Activated naive CD4-positive, alpha-beta T cell treated with anti-CD3 and anti-CD28 coated beads, Interleukin-2, amount 50 U/mL, for 24 hours (primary cell): ENCODE measurements at regions not wholly inside any gene's neighbourhood (a gene's known extent, or its start where the extent isn't known, plus 50 kb on each side); places are given as distances from the start of the nearest gene placed in this dataset.
"Not testable (repeated sequence)": the region's sequence is repeated elsewhere in the genome, so short reads cannot be mapped to it uniquely, and the experiment has no call there.

Experiments
- H3K27ac Mint-ChIP-seq: one replicate; pipeline ENCODE4 v1.8.0; 2021; ENCODE audit warnings: mild to moderate bottlenecking, mixed read lengths
- H3K27me3 Mint-ChIP-seq: one replicate; pipeline ENCODE4 v1.8.0; 2021; ENCODE audit warnings: mixed read lengths
- H3K36me3 Mint-ChIP-seq: one replicate; pipeline ENCODE4 v1.8.0; 2021; ENCODE audit warnings: mixed read lengths
- H3K4me1 Mint-ChIP-seq: one replicate; pipeline ENCODE4 v1.8.0; 2021; ENCODE audit warnings: mixed read lengths
- H3K4me3 Mint-ChIP-seq: one replicate; pipeline ENCODE4 v1.8.0; 2021; ENCODE audit warnings: mild to moderate bottlenecking, mixed read lengths
- H3K9me3 Mint-ChIP-seq: one replicate; pipeline ENCODE4 v1.8.0; 2021; ENCODE audit warnings: mixed read lengths

- H3K27ac Mint-ChIP-seq = no peak overlapping the region
- H3K9me3 Mint-ChIP-seq = no peaks in the 10 kb centered on the region
- H3K36me3 Mint-ChIP-seq = no peaks in the 10 kb centered on the region
- H3K27me3 Mint-ChIP-seq = no peaks in the 10 kb centered on the region
- no peaks in the 10 kb centered on the region for H3K4me1 Mint-ChIP-seq
- no peak overlapping the region for H3K4me3 Mint-ChIP-seq
Measured at GRCh38 chr13:66113882-66114526, 1116.1 kb downstream of the PCDH9 start.

GRCh38 chr13:66111628-66112027 lies 1118.5 kb downstream of the PCDH9 start:
- Mint-ChIP-seq H3K36me3 (no peaks in the 10 kb centered on the region), H3K9me3 (no peaks in the 10 kb centered on the region), H3K4me1 (no peaks in the 10 kb centered on the region), H3K27ac (no peak overlapping the region), H3K4me3 (no peak overlapping the region), H3K27me3 (no peaks in the 10 kb centered on the region)

GRCh38 chr13:66106246-66106645 lies 1123.9 kb downstream of the PCDH9 start:
- Mint-ChIP-seq H3K4me3 (no peak overlapping the region), H3K9me3 (no peaks in the 10 kb centered on the region), H3K27ac (no peak overlapping the region), H3K27me3 (no peaks in the 10 kb centered on the region), H3K36me3 (no peaks in the 10 kb centered on the region), H3K4me1 (no peaks in the 10 kb centered on the region)

GRCh38 chr13:66102864-66103263 lies 1127.3 kb downstream of the PCDH9 start:
- no peaks in the 10 kb centered on the region for H3K4me1 Mint-ChIP-seq
- no peaks in the 10 kb centered on the region for H3K9me3 Mint-ChIP-seq
- no peak overlapping the region for H3K4me3 Mint-ChIP-seq
- no peaks in the 10 kb centered on the region for H3K27me3 Mint-ChIP-seq
- no peaks in the 10 kb centered on the region for H3K36me3 Mint-ChIP-seq
- H3K27ac Mint-ChIP-seq = no peak overlapping the region

GRCh38 chr13:66099825-66100224 lies 1130.3 kb downstream of the PCDH9 start:
- Mint-ChIP-seq H3K9me3 (no peaks in the 10 kb centered on the region), H3K36me3 (no peaks in the 10 kb centered on the region), H3K27me3 (peaks cover 1% of the 10 kb centered on the region), H3K27ac (no peak overlapping the region), H3K4me1 (no peaks in the 10 kb centered on the region), H3K4me3 (no peak overlapping the region)

GRCh38 chr13:66098931-66099628 lies 1131.1 kb downstream of the PCDH9 start:
- H3K9me3 Mint-ChIP-seq = no peaks in the 10 kb centered on the region
- H3K27ac Mint-ChIP-seq = no peak overlapping the region
- H3K4me3 Mint-ChIP-seq = no peak overlapping the region
- H3K27me3 Mint-ChIP-seq = peaks cover 1% of the 10 kb centered on the region
- no peaks in the 10 kb centered on the region for H3K36me3 Mint-ChIP-seq
- H3K4me1 Mint-ChIP-seq = no peaks in the 10 kb centered on the region

- no peaks in the 10 kb centered on the region for H3K27me3 Mint-ChIP-seq
- no peak overlapping the region for H3K4me3 Mint-ChIP-seq
- H3K36me3 Mint-ChIP-seq = no peaks in the 10 kb centered on the region
- no peaks in the 10 kb centered on the region for H3K9me3 Mint-ChIP-seq
- no peaks in the 10 kb centered on the region for H3K4me1 Mint-ChIP-seq
- H3K27ac Mint-ChIP-seq = no peak overlapping the region
Measured at GRCh38 chr13:66089711-66090110, 1140.4 kb downstream of the PCDH9 start.

GRCh38 chr13:66087269-66087710 lies 1142.8 kb downstream of the PCDH9 start:
- H3K9me3 Mint-ChIP-seq = no peaks in the 10 kb centered on the region

GRCh38 chr13:66077132-66077689 lies 1152.9 kb downstream of the PCDH9 start:
- Mint-ChIP-seq H3K36me3 (no peaks in the 10 kb centered on the region), H3K4me1 (no peaks in the 10 kb centered on the region), H3K4me3 (no peak overlapping the region), H3K27ac (no peak overlapping the region), H3K27me3 (no peaks in the 10 kb centered on the region), H3K9me3 (no peaks in the 10 kb centered on the region)

More at GRCh38 chr13:66087269-66087710, 1142.8 kb downstream of the PCDH9 start:
- Mint-ChIP-seq H3K4me1 (no peaks in the 10 kb centered on the region), H3K27ac (no peak overlapping the region), H3K27me3 (no peaks in the 10 kb centered on the region), H3K36me3 (no peaks in the 10 kb centered on the region), H3K4me3 (no peak overlapping the region)

- Mint-ChIP-seq H3K9me3 (no peaks in the 10 kb centered on the region), H3K27ac (no peak overlapping the region), H3K27me3 (no peaks in the 10 kb centered on the region), H3K4me1 (no peaks in the 10 kb centered on the region), H3K4me3 (no peak overlapping the region), H3K36me3 (no peaks in the 10 kb centered on the region)
Measured at GRCh38 chr13:66076417-66076816, 1153.7 kb downstream of the PCDH9 start.

GRCh38 chr13:66074018-66074615 lies 1156.0 kb downstream of the PCDH9 start:
- no peaks in the 10 kb centered on the region for H3K4me1 Mint-ChIP-seq
- H3K27me3 Mint-ChIP-seq = no peaks in the 10 kb centered on the region
- H3K27ac Mint-ChIP-seq = no peak overlapping the region
- no peaks in the 10 kb centered on the region for H3K36me3 Mint-ChIP-seq
- no peaks in the 10 kb centered on the region for H3K9me3 Mint-ChIP-seq
- H3K4me3 Mint-ChIP-seq = no peak overlapping the region

GRCh38 chr13:66072097-66072496 lies 1158.0 kb downstream of the PCDH9 start:
- H3K36me3 Mint-ChIP-seq, H3K9me3 Mint-ChIP-seq, H3K27ac Mint-ChIP-seq, H3K27me3 Mint-ChIP-seq, H3K4me1 Mint-ChIP-seq, H3K4me3 Mint-ChIP-seq: not testable (repeated sequence)

- H3K4me3 Mint-ChIP-seq = no peak overlapping the region
- H3K4me1 Mint-ChIP-seq = no peaks in the 10 kb centered on the region
- no peaks in the 10 kb centered on the region for H3K36me3 Mint-ChIP-seq
- H3K27me3 Mint-ChIP-seq = no peaks in the 10 kb centered on the region
- no peak overlapping the region for H3K27ac Mint-ChIP-seq
- H3K9me3 Mint-ChIP-seq = peaks cover under 1% of the 10 kb centered on the region
Measured at GRCh38 chr13:66071608-66072007, 1158.5 kb downstream of the PCDH9 start.

- Mint-ChIP-seq H3K4me1 (no peaks in the 10 kb centered on the region), H3K27me3 (no peaks in the 10 kb centered on the region), H3K4me3 (no peak overlapping the region), H3K36me3 (no peaks in the 10 kb centered on the region), H3K27ac (no peak overlapping the region), H3K9me3 (peaks cover 6% of the 10 kb centered on the region)
Measured at GRCh38 chr13:66071029-66071428, 1159.1 kb downstream of the PCDH9 start.

GRCh38 chr13:66069570-66069969 lies 1160.6 kb downstream of the PCDH9 start:
- H3K9me3 Mint-ChIP-seq = peaks cover 6% of the 10 kb centered on the region

GRCh38 chr13:66068683-66069082 lies 1161.5 kb downstream of the PCDH9 start:
- peaks cover 6% of the 10 kb centered on the region for H3K9me3 Mint-ChIP-seq
- no peaks in the 10 kb centered on the region for H3K27me3 Mint-ChIP-seq
- no peaks in the 10 kb centered on the region for H3K4me1 Mint-ChIP-seq
- H3K4me3 Mint-ChIP-seq = no peak overlapping the region
- H3K36me3 Mint-ChIP-seq = no peaks in the 10 kb centered on the region
- H3K27ac Mint-ChIP-seq = no peak overlapping the region

More at GRCh38 chr13:66069570-66069969, 1160.6 kb downstream of the PCDH9 start:
- Mint-ChIP-seq H3K4me3 (no peak overlapping the region), H3K27ac (no peak overlapping the region), H3K36me3 (no peaks in the 10 kb centered on the region), H3K4me1 (no peaks in the 10 kb centered on the region), H3K27me3 (no peaks in the 10 kb centered on the region)
